ENCODE measurements at regions not wholly inside any gene's neighbourhood (a gene's known extent, or its start where the extent isn't known, plus 50 kb on each side); places are given as distances from the start of the nearest gene placed in this dataset.

GRCh38 chr2:128370468-128371247 lies 52.0 kb upstream of the HS6ST1 start:
- no peaks in the 10 kb centered on the region for H3K27me3 Mint-ChIP-seq (ENCODE audit: insufficient read depth, unreplicated experiment)
- DNase-seq: peak in 1 of 2 experiments; percentile 26
- ChIA-PET POLR2A (no interaction called here), CTCF (no interaction called here)
- Histone ChIP-seq H3K27me3 (replicated peaks; ENCODE audit: control insufficient read depth, insufficient read depth, low read length) (no peaks in the 10 kb centered on the region), H3K9me3 (no peaks in the 10 kb centered on the region), H3K36me3 (ENCODE audit: control insufficient read depth, insufficient read depth, low read length) (no peaks in the 10 kb centered on the region; the same call in 1 of the 2 replicates), H3K4me3 (ENCODE audit: low read depth, low read length) (no peak overlapping the region), H3K4me1 (peaks cover 28% of the 10 kb centered on the region)
- H3K4me1 Mint-ChIP-seq (ENCODE audit: low read depth, unreplicated experiment): peaks cover 29% of the 10 kb centered on the region
- no peak overlapping the region for H3K4me3 Mint-ChIP-seq (ENCODE audit: unreplicated experiment)
- H3K9me3 Mint-ChIP-seq (ENCODE audit: unreplicated experiment): no peaks in the 10 kb centered on the region
- no peak overlapping the region for H3K27ac Mint-ChIP-seq (ENCODE audit: unreplicated experiment)
- H3K36me3 Mint-ChIP-seq (ENCODE audit: insufficient read depth, unreplicated experiment): no peaks in the 10 kb centered on the region
- intact Hi-C loops (cut with micrococcal nuclease; ENCODE audit: unreplicated experiment): no loop called here
- BruUV-seq (replicated peaks): no TSS peak
- TF ChIP-seq CTCF (IDR thresholded peaks at IDR 0.05; ENCODE audit: insufficient read depth in 1 of 2, low read depth in 1 of 2, low read length in 1 of 2, severe bottlenecking in 1 of 2, unreplicated experiment in 1 of 2): no peak

GRCh38 chr2:128371248-128371630 lies 52.6 kb upstream of the HS6ST1 start:
- Histone ChIP-seq H3K4me1 (peaks cover 29% of the 10 kb centered on the region), H3K36me3 (ENCODE audit: control insufficient read depth, insufficient read depth, low read length) (no peaks in the 10 kb centered on the region; the same call in 1 of the 2 replicates), H3K27me3 (replicated peaks; ENCODE audit: control insufficient read depth, insufficient read depth, low read length) (no peaks in the 10 kb centered on the region), H3K4me3 (ENCODE audit: low read depth, low read length) (no peak overlapping the region), H3K9me3 (no peaks in the 10 kb centered on the region)
- Mint-ChIP-seq H3K4me3 (ENCODE audit: unreplicated experiment) (no peak overlapping the region), H3K27me3 (ENCODE audit: insufficient read depth, unreplicated experiment) (no peaks in the 10 kb centered on the region), H3K4me1 (ENCODE audit: low read depth, unreplicated experiment) (peaks cover 29% of the 10 kb centered on the region), H3K36me3 (ENCODE audit: insufficient read depth, unreplicated experiment) (no peaks in the 10 kb centered on the region), H3K27ac (ENCODE audit: unreplicated experiment) (no peak overlapping the region), H3K9me3 (ENCODE audit: unreplicated experiment) (no peaks in the 10 kb centered on the region)
- ChIA-PET POLR2A (no interaction called here), CTCF (no interaction called here)
- no peak for DNase-seq
- intact Hi-C loops (cut with micrococcal nuclease; ENCODE audit: unreplicated experiment): no loop called here
- BruUV-seq (replicated peaks): no TSS peak
- TF ChIP-seq CTCF (IDR thresholded peaks at IDR 0.05; ENCODE audit: insufficient read depth in 1 of 2, low read depth in 1 of 2, low read length in 1 of 2, severe bottlenecking in 1 of 2, unreplicated experiment in 1 of 2): no peak

DNA sequence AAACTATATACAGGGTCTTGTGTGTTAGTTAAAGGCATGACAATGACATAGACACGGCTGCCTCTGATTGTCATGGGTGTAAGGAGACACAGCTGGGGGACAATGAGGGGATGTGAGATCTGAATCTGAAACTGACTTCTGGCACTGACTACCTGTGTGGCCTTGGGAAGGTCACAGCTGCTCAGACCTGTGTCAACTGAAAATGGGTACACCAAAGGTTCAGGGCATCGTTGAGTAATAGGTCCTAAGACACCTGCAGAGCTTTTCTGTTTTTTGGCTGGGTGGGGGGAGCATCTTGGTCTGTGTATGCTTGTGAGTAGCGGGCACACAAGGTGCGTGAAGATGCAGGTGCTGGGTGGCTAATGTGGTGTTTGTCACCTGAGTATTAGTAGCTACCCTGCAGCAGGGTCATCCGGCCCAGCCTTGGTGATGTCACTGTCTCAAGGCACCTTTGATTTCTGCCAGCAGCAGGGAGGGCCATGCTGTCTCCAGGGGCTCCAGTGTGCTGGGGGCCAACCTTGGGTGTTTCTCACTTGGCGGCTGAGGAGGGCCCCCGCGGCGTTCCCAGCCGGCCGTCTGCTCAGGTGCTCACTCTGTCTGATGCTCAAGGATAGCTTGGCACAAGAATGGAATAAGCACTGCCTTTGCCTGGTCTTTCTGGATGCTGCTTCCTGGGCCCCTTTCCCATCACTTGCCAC lies 53.1 kb upstream of the HS6ST1 start:
- Histone ChIP-seq H3K9me3 (no peaks in the 10 kb centered on the region), H3K27me3 (replicated peaks; ENCODE audit: control insufficient read depth, insufficient read depth, low read length) (no peaks in the 10 kb centered on the region), H3K4me1 (peaks cover 29% of the 10 kb centered on the region), H3K36me3 (ENCODE audit: control insufficient read depth, insufficient read depth, low read length) (no peaks in the 10 kb centered on the region; the same call in 1 of the 2 replicates), H3K4me3 (ENCODE audit: low read depth, low read length) (no peak overlapping the region)
- BruUV-seq (replicated peaks): no TSS peak
- no peak for TF ChIP-seq CTCF (IDR thresholded peaks at IDR 0.05; ENCODE audit: insufficient read depth in 1 of 2, low read depth in 1 of 2, low read length in 1 of 2, severe bottlenecking in 1 of 2, unreplicated experiment in 1 of 2)
- Mint-ChIP-seq H3K4me3 (ENCODE audit: unreplicated experiment) (no peak overlapping the region), H3K4me1 (ENCODE audit: low read depth, unreplicated experiment) (peaks cover 29% of the 10 kb centered on the region), H3K27ac (ENCODE audit: unreplicated experiment) (no peak overlapping the region), H3K9me3 (ENCODE audit: unreplicated experiment) (no peaks in the 10 kb centered on the region), H3K36me3 (ENCODE audit: insufficient read depth, unreplicated experiment) (no peaks in the 10 kb centered on the region), H3K27me3 (ENCODE audit: insufficient read depth, unreplicated experiment) (no peaks in the 10 kb centered on the region)
- DNase-seq: no peak
- CTCF ChIA-PET: no interaction called here
- POLR2A ChIA-PET: no interaction called here
- intact Hi-C loops (cut with micrococcal nuclease; ENCODE audit: unreplicated experiment): no loop called here

Data from Caco-2 (cell line).